Esophagus muscularis mucosa (tissue), 4 donors: ENCODE measurements at regions not wholly inside any gene's neighbourhood (a gene's known extent, or its start where the extent isn't known, plus 50 kb on each side); places are given as distances from the start of the nearest gene placed in this dataset.

Experiments used
- DNase-seq: peaks from one replicate; pipeline ENCODE4 v3.0.0-alpha.2; 2017; ENCODE audit errors: extremely low spot score
- H3K27ac ChIP-seq, 4 donors: fragments of 200-600 bp; sonication (generic); replicated peaks in 1 of 4; 1 replicate in 3 of 4; 2 replicates in 1 of 4; pipeline ENCODE4 v1.5.1; 2016 to 2019; ENCODE audit warnings: mild to moderate bottlenecking in 1 of 4
- H3K27me3 ChIP-seq, 4 donors: fragments of 200-600 bp; sonication (generic); one replicate each; pipeline versions ENCODE4 v1.5.1 to v1.6.0; 2016 to 2019
- H3K36me3 ChIP-seq, 4 donors: fragments of 200-600 bp; sonication (generic); one replicate each; pipeline ENCODE4 v1.5.1; 2016 to 2019
- H3K4me1 ChIP-seq, 4 donors: fragments of 200-600 bp; sonication (generic); one replicate each; pipeline ENCODE4 v1.5.1; 2016 to 2019
- H3K4me3 ChIP-seq, 4 donors: fragments of 200-600 bp; sonication (generic); 1 replicate in 2 of 4; 2 replicates in 2 of 4; pipeline ENCODE4 v1.5.1; 2016 to 2019; ENCODE audit warnings: mild to moderate bottlenecking in 4 of 4, moderate library complexity in 1 of 4
- H3K9me3 ChIP-seq, 4 donors: fragments of 200-600 bp; sonication (generic); 1 replicate in 3 of 4; 2 replicates in 1 of 4; pipeline ENCODE4 v1.5.1; 2016 to 2019
- EP300 ChIP-seq: sonication (generic); formaldehyde crosslinking; IDR thresholded peaks from one replicate; pipeline ENCODE4 v1.6.1; 2017; ENCODE audit warnings: antibody characterized with exemption
- POLR2A ChIP-seq: fragments of 450-650 bp; IDR thresholded peaks from one replicate; pipeline ENCODE4 v1.6.1; 2017; ENCODE audit warnings: antibody characterized with exemption, moderate library complexity, mild to moderate bottlenecking, low read depth
- POLR2AphosphoS5 ChIP-seq, 2 donors: sonication (generic); formaldehyde crosslinking; IDR thresholded peaks; one replicate each; pipeline ENCODE4 v1.6.1; 2017; ENCODE audit warnings: antibody characterized with exemption in 2 of 2
- WGBS: methylation state at CpG from one replicate; pipeline ENCODE4 v1.1.5; 2018; 5-methylcytosine and 5-hydroxymethylcytosine counted together
- intact Hi-C: fragments of 100-400 bp; cut with DNase I; formaldehyde crosslinking; loops from one replicate; pipeline ENCODE4 v1.15.1; 2023
- TF ChIP-seq, protein P1 (sequence below), 3 experiments: fragments of 200-600 bp in 2 of 3; fragments of 450-650 bp in 1 of 3; sonication (generic) in 2 of 3; IDR thresholded peaks; one replicate each; pipeline ENCODE4 v1.5.1; 2017 to 2019; ENCODE audit warnings: antibody characterized with exemption in 3 of 3, mild to moderate bottlenecking in 2 of 3, moderate library complexity in 1 of 3

DNA sequence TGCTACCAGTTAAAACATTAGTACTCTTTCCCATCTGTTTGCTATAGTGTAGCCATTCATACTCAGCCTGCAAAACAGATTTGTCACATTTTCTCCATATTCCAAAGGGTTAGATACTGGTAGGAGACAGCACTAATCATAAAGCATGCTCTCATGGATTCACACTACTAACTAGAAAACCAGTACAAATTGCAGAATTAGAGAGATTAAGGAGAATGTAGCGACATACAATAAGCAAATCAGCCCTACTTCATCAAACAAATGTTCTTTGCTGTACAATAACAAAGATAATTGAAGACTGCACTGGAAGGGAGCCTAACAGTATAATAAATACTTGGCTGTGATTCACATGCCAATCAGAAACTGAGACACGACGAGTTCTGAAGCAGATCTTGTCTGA, 368.0 kb upstream of the PRMT6 start:
- intact Hi-C loops, result no loop called here
- no peaks in the 10 kb centered on the region for H3K27me3 ChIP-seq
- no peaks in the 10 kb centered on the region for H3K36me3 ChIP-seq
- no peak overlapping the region for H3K4me3 ChIP-seq
- WGBS, result 32% methylated on average over 3 of the region's 3 CpGs
- TF ChIP-seq, protein P1, sequence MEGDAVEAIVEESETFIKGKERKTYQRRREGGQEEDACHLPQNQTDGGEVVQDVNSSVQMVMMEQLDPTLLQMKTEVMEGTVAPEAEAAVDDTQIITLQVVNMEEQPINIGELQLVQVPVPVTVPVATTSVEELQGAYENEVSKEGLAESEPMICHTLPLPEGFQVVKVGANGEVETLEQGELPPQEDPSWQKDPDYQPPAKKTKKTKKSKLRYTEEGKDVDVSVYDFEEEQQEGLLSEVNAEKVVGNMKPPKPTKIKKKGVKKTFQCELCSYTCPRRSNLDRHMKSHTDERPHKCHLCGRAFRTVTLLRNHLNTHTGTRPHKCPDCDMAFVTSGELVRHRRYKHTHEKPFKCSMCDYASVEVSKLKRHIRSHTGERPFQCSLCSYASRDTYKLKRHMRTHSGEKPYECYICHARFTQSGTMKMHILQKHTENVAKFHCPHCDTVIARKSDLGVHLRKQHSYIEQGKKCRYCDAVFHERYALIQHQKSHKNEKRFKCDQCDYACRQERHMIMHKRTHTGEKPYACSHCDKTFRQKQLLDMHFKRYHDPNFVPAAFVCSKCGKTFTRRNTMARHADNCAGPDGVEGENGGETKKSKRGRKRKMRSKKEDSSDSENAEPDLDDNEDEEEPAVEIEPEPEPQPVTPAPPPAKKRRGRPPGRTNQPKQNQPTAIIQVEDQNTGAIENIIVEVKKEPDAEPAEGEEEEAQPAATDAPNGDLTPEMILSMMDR (IDR thresholded peaks at IDR 0.05), result no peak
- TF ChIP-seq POLR2AphosphoS5 (IDR thresholded peaks at IDR 0.05), result no peak
- TF ChIP-seq POLR2A, result no peak
- no peak for TF ChIP-seq EP300
- no peak for DNase-seq
- no peak overlapping the region for H3K27ac ChIP-seq
- no peaks in the 10 kb centered on the region for H3K9me3 ChIP-seq
- H3K4me1 ChIP-seq, result no peaks in the 10 kb centered on the region

DNA sequence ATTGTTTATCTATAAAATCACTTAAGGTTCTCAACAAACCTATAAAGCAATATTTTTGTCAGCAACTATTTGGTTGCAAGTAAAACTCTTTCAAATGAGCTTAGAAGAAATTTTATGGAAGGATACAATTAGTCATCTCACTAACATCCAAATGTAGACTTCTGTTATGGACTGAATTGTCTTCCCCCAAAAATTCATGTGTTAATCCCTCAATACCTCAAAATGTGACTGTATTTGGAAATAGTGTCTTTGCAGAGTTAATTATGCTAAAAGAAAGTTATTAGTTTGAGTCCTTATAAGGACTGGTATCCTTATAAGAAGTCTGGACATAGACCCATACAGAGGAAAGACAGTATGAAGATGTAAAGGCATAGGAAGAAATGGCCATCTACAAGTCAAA, 357.8 kb upstream of the PRMT6 start:
- H3K36me3 ChIP-seq, result no peaks in the 10 kb centered on the region
- no peaks in the 10 kb centered on the region for H3K4me1 ChIP-seq
- H3K27me3 ChIP-seq, result no peaks in the 10 kb centered on the region
- H3K4me3 ChIP-seq, result no peak overlapping the region
- no peaks in the 10 kb centered on the region for H3K9me3 ChIP-seq
- intact Hi-C loops, result no loop called here
- no peak overlapping the region for H3K27ac ChIP-seq
- no peak for DNase-seq
- TF ChIP-seq POLR2AphosphoS5 (IDR thresholded peaks at IDR 0.05) (no peak), POLR2A (no peak), EP300 (no peak)
- TF ChIP-seq, protein P1 (IDR thresholded peaks at IDR 0.05), result no peak

GRCh38 chr1:106699433-106699832, 357.0 kb upstream of the PRMT6 start:
- Histone ChIP-seq H3K36me3 (no peaks in the 10 kb centered on the region), H3K27me3 (no peaks in the 10 kb centered on the region), H3K4me3 (no peak overlapping the region), H3K4me1 (no peaks in the 10 kb centered on the region), H3K9me3 (no peaks in the 10 kb centered on the region), H3K27ac (no peak overlapping the region)
- TF ChIP-seq POLR2AphosphoS5 (IDR thresholded peaks at IDR 0.05) (no peak), POLR2A (no peak), EP300 (no peak)
- TF ChIP-seq, protein P1 (IDR thresholded peaks at IDR 0.05), result no peak
- DNase-seq, result no peak
- intact Hi-C loops, result no loop called here

DNA sequence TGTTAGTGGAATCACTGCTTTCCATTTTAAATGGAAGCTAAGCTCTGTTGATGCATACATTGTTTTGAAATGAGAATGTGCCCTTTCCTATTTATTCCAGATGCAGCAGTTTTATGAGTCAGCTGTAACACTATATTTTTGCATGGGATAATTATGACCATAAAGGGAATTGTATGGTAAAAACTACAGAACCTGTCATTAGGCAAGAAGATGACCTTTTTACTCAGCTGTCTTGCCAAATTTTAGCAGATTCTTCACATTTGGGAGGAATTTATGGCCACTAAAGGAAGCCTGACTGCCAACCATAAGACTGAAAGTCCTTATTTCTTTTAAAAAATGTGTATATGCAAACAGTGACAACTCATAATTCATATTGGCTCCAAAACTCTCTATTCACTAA, 356.3 kb upstream of the PRMT6 start:
- H3K4me1 ChIP-seq, result no peaks in the 10 kb centered on the region
- no peaks in the 10 kb centered on the region for H3K27me3 ChIP-seq
- no peaks in the 10 kb centered on the region for H3K36me3 ChIP-seq
- intact Hi-C loops, result no loop called here
- no peak overlapping the region for H3K27ac ChIP-seq
- DNase-seq, result no peak
- no peak overlapping the region for H3K4me3 ChIP-seq
- H3K9me3 ChIP-seq, result no peaks in the 10 kb centered on the region
- TF ChIP-seq, protein P1 (IDR thresholded peaks at IDR 0.05), result no peak
- TF ChIP-seq POLR2AphosphoS5 (IDR thresholded peaks at IDR 0.05), result no peak
- no peak for TF ChIP-seq POLR2A
- no peak for TF ChIP-seq EP300

DNA sequence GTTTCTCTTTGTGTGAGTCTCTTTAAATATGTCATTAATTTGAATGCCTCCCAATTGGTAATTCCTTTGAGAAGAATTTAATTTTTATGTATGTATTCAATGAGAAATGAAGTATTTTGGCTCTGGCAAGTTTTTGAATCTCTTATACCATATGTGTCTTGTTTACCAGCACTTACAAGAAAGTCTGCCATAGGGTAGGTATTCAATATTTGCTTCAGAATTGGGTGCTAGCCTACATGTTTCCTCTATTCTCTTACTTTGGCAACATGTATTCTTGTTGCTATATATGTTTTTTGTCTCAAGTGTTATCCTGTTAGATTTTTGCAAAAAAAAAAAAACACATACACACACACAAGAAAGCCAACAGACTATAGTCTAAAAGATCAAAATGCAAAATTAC, 350.5 kb upstream of the PRMT6 start:
- Histone ChIP-seq H3K36me3 (no peaks in the 10 kb centered on the region), H3K27me3 (no peaks in the 10 kb centered on the region)
- intact Hi-C loops, result no loop called here

More for the DNA sequence above, 350.5 kb upstream of the PRMT6 start:
- Histone ChIP-seq H3K9me3 (no peaks in the 10 kb centered on the region), H3K4me1 (no peaks in the 10 kb centered on the region), H3K27ac (no peak overlapping the region), H3K4me3 (no peak overlapping the region)
- no peak for DNase-seq
- TF ChIP-seq POLR2AphosphoS5 (IDR thresholded peaks at IDR 0.05) (no peak), POLR2A (no peak), EP300 (no peak)
- TF ChIP-seq, protein P1 (IDR thresholded peaks at IDR 0.05), result no peak
